Testis (tissue), 2 donors: ENCODE measurements at regions not wholly inside any gene's neighbourhood (a gene's known extent, or its start where the extent isn't known, plus 50 kb on each side); places are given as distances from the start of the nearest gene placed in this dataset.

ENCODE experiments used
- CTCF ChIP-seq, 3 experiments: fragments of 450-650 bp in 2 of 3; fragments of 200-600 bp in 1 of 3; sonication (generic) in 1 of 3; IDR thresholded peaks; one replicate each; pipeline ENCODE4 v1.5.1; 2016 to 2019; ENCODE audit warnings: antibody characterized with exemption in 3 of 3, mild to moderate bottlenecking in 2 of 3, moderate library complexity in 1 of 3
- POLR2A ChIP-seq: fragments of 450-650 bp; IDR thresholded peaks from one replicate; pipeline ENCODE4 v1.6.1; 2017; ENCODE audit warnings: antibody characterized with exemption, mild to moderate bottlenecking, moderate library complexity

DNA sequence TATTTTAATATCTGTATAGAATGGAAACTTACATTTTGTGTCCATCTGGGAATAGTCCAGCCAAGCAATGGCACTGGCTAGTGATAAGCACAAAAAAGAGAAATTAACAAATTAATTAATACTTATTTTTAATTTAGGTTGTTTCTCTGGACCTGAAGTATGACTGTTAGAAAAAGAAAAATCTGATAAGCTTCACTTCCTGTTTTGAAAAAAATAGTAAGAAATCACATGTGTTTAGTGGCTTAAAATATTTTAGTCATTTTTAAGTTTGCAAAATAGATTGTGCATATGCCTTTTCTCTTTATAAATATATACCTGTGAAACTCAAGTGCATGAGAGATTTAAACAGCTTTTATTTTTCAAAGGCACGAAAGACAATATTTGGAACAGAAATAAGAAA lies 50.1 kb upstream of the CREB5 start:
- no peak for TF ChIP-seq POLR2A
- no peak for TF ChIP-seq CTCF (IDR thresholded peaks at IDR 0.05)
